HG02970 (cell line): ENCODE measurements at regions not wholly inside any gene's neighbourhood (a gene's known extent, or its start where the extent isn't known, plus 50 kb on each side); places are given as distances from the start of the nearest gene placed in this dataset.

ENCODE experiments used
- ATAC-seq: cut with Tn5 transposase; IDR thresholded peaks from one replicate; pipeline ENCODE4 v1.9.1; 2021; ENCODE audit warnings: mild to moderate bottlenecking, moderate library complexity, moderate number of reproducible peaks; ENCODE audit not compliant: unreplicated experiment, low FRiP score

- no peak for ATAC-seq
Measured at GRCh38 chr4:107255596-107255995, 219.5 kb upstream of the DKK2 start.

GRCh38 chr4:107255114-107255513 lies 219.0 kb upstream of the DKK2 start:
- no peak for ATAC-seq

GRCh38 chr4:107253579-107254068 lies 217.5 kb upstream of the DKK2 start:
- ATAC-seq, result no peak

DNA sequence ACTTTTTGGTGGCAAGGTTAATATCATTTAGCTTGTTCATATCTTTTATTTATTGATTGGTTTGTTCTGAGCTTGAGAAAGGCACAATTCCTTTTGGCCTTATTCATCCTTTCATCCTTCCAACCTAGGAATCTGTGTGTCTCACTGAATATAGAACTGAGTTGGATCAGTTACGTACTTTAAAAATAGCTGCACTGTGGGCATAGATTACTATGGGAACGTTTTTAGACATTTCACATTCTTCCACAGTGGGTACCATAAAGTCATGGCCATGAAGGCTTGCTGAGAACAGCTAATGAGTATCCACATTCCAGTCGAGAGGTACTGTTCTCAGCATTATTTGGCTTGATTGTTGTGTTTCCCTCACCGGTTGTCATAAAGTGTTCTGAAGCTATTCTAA lies 217.0 kb upstream of the DKK2 start:
- no peak for ATAC-seq

DNA sequence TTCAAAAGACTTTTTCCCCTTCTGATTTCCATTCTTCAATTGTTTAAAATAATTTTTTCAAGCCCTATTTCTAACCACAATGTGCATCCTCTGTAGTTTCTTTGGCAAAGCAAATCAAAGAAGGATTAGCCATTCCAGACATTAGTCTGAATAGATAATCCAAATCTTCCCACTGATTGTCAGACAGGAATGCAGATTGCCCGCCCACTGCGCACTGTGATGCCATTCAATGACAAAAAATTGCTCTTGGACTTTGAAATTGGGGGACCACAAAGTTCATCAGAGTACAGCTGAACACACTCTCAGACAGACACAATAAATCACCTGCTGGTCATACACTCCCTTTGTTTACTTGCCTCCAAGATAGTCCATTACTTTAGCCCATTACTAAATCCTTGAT lies 216.5 kb upstream of the DKK2 start:
- no peak for ATAC-seq

- ATAC-seq, result no peak
Measured at GRCh38 chr4:107248571-107248970, 212.5 kb upstream of the DKK2 start.

- no peak for ATAC-seq
Measured at GRCh38 chr4:107247738-107248137, 211.6 kb upstream of the DKK2 start.

GRCh38 chr4:107246761-107247160 lies 210.6 kb upstream of the DKK2 start:
- no peak for ATAC-seq

- ATAC-seq, result no peak
Measured at GRCh38 chr4:107243141-107243781, 207.1 kb upstream of the DKK2 start.

- ATAC-seq, result no peak
Measured at GRCh38 chr4:107220976-107221375, 184.9 kb upstream of the DKK2 start.

- ATAC-seq, result no peak
Measured at GRCh38 chr4:107219681-107220080, 183.6 kb upstream of the DKK2 start.

- ATAC-seq, result no peak
Measured at GRCh38 chr4:107216379-107216778, 180.3 kb upstream of the DKK2 start.

- ATAC-seq, result no peak
Measured at GRCh38 chr4:107215222-107215621, 179.1 kb upstream of the DKK2 start.

DNA sequence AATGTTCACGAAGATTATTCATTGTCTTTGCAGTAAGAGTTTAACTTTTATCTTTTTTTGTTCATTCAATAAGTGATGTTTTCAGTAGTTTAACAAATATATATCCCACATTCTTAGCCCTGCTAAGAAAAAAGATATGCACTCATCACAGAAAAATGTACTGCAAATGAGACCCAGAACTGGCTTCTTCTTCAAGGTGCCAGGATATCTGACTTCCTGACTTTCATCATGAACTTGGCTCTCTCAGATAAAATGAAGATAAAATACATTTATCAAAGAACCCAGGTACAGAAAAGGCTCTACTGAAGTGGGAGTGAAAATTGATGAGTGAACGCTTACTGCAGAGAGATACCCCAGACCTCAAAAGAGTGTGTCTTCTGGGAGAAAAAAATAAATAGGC lies 177.8 kb upstream of the DKK2 start:
- no peak for ATAC-seq

- ATAC-seq, result no peak
Measured at GRCh38 chr4:107213410-107213809, 177.3 kb upstream of the DKK2 start.

GRCh38 chr4:107212565-107212964 lies 176.5 kb upstream of the DKK2 start:
- no peak for ATAC-seq

- ATAC-seq, result no peak
Measured at GRCh38 chr4:107210450-107211239, 174.5 kb upstream of the DKK2 start.

DNA sequence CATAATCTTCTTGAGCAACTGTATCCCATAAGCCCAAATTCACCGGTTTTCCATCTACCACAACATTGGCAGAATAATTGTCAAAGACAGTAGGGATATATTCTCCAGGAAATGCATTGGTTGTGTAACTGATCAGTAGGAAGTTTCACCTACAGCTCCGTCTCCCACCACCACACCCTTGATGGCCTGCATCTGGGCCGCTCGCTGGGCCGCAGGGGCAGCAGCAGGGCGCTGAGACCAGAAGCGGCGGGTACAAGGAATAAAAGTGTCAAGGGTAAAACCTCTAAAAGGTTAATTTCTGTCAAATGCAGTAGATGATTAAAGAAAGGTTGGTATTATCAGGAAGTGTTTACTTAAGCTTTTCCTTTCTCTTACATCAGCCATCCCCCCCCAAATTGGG lies 167.6 kb upstream of the DKK2 start:
- no peak for ATAC-seq

DNA sequence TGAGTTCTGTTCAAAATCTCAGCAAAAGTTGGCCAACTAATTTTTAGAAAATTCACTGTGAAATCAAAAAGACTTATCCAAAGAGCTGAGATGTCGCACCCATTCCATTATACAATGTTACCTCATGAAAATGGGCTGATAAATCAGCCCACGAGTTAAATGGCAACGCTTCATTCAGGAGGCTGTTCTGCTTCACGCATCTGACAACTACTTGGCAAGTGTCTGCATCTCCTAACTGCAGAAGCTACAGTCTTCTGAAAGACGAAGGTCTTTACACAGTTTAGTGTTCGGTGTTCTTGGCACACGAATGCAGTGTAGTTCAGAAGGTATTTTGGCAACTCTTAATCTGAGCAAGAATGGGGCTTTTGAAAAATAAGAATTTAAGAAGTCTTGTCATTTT lies 166.6 kb upstream of the DKK2 start:
- no peak for ATAC-seq

DNA sequence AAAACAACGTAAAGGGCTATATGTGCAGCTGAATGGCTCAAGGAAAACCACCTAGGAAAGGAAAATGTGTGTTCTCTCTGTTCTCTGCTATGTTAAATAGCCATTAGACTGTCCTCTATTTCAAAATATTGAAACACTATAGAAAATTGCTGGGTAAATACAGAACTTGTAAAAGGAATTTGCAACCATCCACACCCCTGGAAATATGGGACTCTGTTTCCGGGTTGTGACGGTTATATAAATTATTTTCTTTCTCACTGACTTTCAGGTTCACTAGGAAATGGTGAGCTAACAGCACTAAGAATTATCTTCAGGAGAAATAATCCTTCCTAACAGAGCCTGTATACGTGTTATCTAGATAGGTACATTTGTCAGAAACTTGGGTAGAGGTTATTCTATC lies 161.0 kb upstream of the DKK2 start:
- no peak for ATAC-seq

DNA sequence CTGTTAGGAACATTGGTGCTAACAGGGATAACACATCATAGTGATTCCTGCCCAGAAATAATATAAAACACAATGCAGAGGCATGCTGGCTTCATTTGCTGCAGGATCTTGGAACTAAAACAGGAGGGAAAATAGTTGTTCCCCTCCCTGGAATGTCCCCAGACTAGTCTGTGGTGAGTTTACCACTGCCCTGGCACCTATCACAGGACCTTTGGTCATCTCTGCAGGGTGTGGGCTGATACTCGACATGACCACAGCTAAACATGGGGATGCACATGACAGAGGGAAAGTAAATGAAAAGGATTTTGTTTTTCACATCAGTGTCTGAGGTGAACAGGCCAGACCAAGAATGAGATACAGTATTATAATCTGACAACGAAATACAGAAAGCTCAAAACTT lies 160.2 kb upstream of the DKK2 start:
- ATAC-seq, result no peak

DNA sequence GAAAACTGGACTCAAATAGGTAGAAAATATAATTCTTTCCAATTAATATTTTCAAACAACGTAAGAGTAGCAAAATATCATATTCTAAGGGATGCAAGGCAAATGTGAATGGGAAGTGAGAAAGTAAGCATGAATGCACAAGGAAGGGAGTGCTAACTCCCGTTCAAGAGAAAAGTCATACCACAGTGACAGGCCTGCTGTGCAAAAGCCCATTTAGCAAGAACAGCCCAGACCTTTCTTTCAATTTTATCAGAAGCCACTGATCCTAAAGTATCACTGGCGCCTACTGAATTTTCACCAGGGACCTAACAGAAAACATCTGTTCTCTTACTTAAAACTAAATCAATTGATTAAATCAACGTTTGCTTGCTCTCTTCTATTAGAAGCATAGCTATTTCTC lies 157.9 kb upstream of the DKK2 start:
- ATAC-seq, result no peak
